ENCODE measurements at regions not wholly inside any gene's neighbourhood (a gene's known extent, or its start where the extent isn't known, plus 50 kb on each side); places are given as distances from the start of the nearest gene placed in this dataset.

DNA sequence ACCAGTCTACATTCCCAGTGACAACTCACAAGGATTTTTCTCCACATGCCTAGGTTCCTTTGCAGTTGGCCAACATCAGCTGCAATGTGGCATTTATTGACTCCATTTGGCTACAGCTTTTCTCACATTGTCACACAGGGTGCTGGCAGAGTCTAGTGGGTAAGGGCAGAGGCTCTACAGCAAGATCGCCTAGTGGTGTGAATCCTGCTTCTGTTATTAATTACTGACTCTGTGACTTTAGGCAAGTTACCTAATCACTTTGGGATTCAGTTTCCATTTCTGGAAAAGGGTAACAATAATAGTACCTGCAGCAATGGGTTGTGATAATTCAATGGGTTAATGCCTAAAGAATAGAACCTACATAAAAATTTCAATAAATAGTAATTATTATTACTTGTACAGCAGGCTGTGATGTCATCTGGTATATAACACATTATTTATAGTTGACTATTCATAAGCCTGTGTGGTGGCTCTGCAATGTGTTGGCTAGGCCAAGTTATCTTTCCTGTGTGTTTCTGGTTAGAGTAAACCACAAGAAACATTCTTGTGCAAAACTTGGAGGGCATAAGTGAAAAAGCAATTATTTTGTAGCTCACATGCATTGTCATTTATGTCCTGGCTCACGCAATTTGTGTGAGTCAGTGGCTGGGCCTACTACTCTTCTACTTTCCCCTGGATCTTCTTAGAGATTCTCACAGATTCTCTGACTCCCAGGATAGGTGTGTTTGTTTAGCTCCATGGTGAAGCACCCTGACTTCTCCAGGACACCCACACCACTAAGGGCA is 59.5 kb downstream of the PTGS2 start:
- no peak for DNase-seq

GRCh38 chr1:186618401-186619170 is 61.6 kb downstream of the PTGS2 start:
- no peak for DNase-seq

GRCh38 chr1:186617926-186618325 is 62.3 kb downstream of the PTGS2 start:
- no peak for DNase-seq

GRCh38 chr1:186616511-186616910 is 63.7 kb downstream of the PTGS2 start:
- DNase-seq = no peak

DNA sequence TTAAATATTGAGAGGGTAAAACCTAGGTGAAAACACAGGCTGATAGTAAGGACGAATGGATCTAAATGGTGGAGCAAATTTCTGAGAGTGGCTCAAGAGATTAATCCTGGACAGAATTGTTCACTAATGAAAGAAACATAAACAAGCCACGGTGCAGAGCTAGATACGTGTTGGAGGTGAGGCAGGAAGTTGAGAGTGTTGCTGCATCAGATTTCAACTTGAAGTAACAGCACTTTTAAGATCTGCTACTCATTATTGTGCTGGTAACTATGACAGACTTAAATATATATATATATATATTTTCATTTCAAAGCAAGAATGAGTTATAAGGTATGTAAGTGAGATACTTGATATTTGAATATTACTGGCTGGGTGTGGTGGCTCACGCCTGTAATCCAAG is 64.9 kb downstream of the PTGS2 start:
- no peak for DNase-seq

DNA sequence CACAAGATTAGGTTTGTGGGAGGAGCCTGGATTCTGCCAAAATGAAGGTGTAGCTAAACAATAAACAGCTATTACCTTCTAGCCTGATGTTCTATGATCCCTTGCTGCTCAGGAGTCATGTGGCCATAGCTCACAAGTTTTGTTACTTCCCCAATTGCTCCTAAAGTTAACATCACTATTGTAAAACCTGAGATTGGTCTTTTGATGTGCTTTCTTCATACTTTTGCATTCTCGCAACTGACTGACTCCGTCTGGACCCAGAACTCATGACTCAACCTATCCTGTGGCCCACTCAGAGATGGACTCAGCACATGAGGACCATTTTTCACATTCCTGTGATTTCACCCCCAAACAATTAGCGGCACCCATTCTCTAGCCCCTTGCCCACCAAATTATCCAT is 69.1 kb downstream of the PTGS2 start:
- DNase-seq = no peak

DNA sequence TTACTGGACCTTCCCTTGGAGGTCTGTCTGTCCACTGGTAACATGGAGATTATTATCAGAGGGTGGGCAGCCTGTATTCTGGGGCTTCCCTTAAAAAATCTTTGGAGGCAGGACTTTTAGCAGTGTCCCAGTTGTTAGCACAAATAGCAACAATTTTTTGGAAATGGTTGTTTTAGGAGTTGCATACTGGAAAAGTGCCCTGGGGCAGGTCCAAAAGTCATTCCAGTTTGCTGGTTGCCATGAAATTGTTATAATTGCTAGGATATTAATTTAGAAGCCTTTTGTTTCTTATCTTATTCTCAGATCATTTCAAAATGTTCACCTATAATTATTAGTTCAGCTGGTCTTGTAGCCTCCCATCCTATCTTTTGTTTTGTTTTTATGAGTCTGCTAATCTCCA is 71.0 kb downstream of the PTGS2 start:
- no peak for DNase-seq

DNA sequence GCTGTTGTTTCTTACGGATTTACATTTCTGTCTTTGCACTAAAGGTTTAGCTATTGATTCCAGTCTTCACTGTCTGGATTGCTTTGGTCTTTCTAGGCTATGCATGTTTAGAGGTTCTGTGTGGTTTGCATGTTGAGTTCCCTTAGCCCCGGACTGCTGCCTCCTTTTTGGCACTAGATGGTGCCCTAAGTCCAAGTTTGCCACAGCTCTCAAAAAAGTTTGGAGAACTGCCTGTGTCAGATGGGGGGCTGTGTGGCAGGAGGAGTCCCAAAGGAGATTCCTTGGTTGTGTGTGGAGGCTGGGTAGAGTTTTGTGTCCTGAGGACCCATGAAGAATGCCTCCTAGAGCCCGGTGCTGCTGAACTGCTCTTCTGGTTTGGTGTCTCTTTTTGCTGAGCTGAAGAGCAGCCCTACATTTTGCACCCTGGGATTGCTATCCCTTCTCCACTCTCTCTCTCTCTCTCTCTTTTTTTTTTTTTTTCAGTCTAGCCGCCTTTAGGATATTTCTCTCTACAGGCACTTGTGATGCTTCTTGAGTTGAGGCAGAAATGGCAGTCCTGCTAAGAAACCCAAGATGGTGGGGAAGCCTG is 74.4 kb downstream of the PTGS2 start:
- DNase-seq = peak; percentile 5

DNA sequence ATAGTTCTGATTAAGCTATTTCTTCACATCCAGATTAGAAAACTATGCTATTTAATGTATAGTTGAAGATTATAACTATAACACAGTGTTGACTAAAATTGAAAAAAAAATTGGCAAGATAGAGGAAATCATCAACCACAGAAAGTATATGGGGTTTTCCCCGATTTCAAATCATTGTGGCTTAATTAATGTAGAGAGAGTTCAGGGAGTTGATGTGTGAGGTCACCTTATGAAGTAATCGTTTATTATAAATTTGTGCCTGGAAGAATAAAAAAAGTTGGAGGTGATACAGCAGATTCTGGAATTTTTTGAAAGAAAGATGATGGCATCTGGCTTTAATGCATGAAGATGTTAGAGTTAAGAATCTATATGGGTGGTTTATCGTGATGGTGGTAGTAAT is 84.3 kb downstream of the PTGS2 start:
- no peak for DNase-seq

DNA sequence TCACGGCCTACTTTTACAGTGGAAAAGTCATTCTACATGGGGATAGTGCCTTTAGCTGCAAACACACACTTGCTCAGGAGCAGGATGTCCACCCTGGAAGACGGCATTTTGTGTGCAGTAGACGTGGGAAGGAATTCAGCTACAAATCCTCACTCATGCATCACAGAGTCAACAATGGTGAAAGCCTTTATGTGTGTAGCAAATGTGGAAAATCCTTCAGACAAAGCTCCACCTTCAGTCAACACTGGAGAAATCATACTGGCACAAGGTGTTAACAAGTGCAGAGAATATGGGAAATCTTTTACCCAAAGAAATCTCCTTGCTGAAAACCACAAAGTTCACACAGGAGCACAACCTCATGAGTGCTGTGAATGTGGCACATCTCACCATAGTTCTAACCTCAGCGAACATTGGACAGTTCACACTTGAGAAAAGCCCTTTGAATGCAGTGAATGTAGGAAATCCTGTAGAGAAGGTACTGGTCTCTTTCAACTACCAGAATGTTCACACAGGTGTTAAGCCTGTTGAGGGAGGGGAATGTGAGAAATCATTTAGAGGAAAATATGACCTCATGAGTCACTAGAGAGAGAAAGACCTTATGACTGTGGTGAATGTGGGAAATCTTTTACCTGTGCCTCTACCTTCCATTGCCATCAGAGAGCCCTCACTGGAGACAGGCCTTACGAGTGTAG is 101.8 kb downstream of the PTGS2 start:
- no peak for DNase-seq

DNA sequence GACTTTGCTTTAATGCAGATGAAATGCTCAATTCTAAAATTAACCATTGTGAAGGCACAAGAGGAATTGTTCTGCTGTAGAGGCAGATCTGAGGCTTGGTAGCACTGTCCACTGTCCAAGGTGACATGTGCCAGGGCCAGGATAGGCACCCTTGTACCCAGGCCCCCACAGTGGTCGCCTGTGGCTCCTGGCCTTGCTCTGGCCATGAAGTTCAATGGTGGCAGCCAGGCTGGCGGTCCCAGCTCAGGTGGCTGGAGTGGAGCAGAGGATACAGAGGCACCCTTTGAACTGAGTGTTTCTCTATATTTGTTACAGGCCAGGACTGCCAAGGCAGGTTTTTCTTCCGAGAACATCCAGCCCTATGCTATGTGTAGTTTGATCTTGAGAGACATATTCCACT is 102.6 kb downstream of the PTGS2 start:
- no peak for DNase-seq

DNA sequence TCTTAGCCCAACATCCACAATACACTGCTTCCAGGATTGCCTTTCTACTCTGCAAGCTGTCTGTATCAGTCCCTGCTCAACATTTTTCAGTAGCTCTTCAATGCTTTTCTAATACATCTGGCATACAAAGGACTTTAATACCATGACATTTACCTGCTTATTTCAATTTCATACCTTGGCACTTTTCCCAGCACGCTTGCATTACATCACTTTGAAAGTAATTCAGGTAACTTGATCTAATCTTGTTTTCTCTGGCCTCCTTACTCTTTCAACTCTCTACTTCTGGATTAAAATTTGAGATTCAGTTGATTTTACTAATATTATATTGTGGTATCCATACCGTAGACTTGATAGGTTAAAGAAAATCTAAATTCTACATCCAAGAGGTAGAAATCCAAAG is 103.0 kb downstream of the PTGS2 start:
- DNase-seq = no peak

- no peak for DNase-seq
Observed at GRCh38 chr1:186575348-186575747, 104.9 kb downstream of the PTGS2 start.

GRCh38 chr1:186574926-186575325 is 105.3 kb downstream of the PTGS2 start:
- DNase-seq = no peak

DNA sequence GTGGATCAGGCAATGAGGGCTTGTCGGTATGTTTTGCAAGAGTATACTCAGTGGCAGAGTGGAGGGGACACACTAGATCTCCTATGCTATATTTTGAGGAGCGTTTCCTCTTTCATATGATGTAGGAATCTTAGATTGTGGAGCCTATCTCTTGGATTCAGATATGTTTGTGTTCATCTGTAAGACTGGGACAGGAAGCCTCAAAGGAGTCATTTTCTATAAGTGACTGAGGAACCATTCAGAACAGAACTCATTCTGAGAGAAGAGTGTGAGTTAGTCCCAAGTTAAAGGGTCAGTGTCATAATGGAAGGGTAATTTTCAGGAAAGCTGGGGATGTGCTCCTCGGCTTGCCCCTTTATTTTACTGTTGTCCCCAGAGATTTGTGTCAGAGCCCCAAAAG is 107.7 kb downstream of the PTGS2 start:
- DNase-seq = no peak

GRCh38 chr1:186571771-186572170 is 108.5 kb downstream of the PTGS2 start:
- no peak for DNase-seq

DNA sequence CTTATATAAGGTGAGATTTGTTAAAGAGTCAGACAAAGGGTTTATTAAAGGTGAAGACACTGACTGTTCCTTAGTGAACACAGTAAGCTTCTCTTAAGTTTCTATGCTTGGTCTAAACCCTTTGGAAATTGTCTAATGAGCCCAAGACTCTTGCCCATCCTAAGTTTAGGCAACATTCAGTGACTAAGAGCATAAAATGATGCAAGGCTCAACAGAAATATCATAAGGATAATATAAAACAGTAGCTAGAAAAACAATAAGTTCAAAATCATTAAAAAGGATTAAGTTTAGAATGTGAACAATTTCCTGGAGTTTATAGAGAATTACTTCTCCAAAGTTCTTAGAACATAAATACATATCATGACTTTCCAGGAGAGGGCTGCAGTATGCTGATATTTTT is 108.9 kb upstream of the PDC start:
- no peak for DNase-seq

GRCh38 chr1:186568221-186568620 is 107.3 kb upstream of the PDC start:
- DNase-seq = no peak

GRCh38 chr1:186566140-186566855 is 105.4 kb upstream of the PDC start:
- DNase-seq = no peak

DNA sequence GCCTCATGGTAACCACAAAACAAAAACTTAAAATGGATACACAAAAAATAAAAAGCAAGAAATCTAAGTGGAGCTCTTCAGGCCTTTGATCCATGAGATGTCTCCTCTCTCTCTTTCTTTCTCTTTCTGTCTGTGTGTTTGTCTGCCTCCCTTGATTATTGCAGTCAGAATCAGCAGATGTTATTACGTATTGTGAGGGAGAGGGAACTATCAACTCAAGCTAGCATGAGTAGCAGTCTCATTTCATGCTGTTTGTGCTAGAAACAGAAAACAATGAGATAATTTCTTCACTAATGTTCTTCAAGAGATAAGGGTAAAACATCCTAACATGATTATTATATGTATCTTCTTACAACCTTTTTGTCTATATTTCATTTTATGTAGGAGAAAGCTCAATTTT is 103.7 kb upstream of the PDC start:
- DNase-seq = no peak

DNA sequence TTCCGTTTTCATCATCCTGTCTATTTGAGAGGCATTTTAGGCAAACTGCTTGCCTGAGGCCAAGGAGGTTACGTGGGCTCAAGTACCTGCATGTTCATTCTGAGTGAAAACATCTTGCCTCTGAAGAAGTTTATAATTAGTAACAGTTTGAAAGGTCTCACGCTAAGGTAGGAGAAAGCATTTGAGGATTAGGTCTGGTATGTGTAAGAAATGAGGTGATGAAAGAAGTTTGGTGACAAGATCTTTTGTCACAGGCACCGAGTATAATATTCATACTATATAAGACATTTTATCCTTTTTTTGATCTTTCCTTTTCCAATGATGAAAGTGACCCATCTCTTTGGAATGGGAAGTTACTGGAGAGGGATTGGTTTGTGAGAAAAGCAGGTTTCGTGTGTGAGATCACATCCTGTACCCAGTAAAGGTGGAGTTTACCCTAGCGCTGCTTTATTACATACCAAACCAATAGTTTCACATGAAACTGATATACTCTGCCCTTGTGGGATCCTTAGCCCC is 98.7 kb upstream of the PDC start:
- DNase-seq = no peak

GRCh38 chr1:186557147-186557777 is 96.3 kb upstream of the PDC start:
- no peak for DNase-seq
